ENCODE measurements at regions not wholly inside any gene's neighbourhood (a gene's known extent, or its start where the extent isn't known, plus 50 kb on each side); places are given as distances from the start of the nearest gene placed in this dataset.

- no peak for TF ChIP-seq POLR2A (IDR thresholded peaks at IDR 0.05)
- TF ChIP-seq CTCF (IDR thresholded peaks at IDR 0.05): no peak
- no peak for TF ChIP-seq EP300 (IDR thresholded peaks at IDR 0.05)
Observed at GRCh38 chr7:25529320-25529719, 301.0 kb upstream of the NPVF start.
